GM21723 (cell line): ENCODE measurements at regions not wholly inside any gene's neighbourhood (a gene's known extent, or its start where the extent isn't known, plus 50 kb on each side); places are given as distances from the start of the nearest gene placed in this dataset.

ENCODE experiments used
- ATAC-seq: cut with Tn5 transposase; IDR thresholded peaks from one replicate; pipeline ENCODE4 v1.9.1; 2021; ENCODE audit warnings: mild to moderate bottlenecking, moderate library complexity; ENCODE audit not compliant: unreplicated experiment

GRCh38 chr3:159123877-159124276, 322.0 kb downstream of the MFSD1 start:
- no peak for ATAC-seq

GRCh38 chr3:159126261-159127020, 324.6 kb downstream of the MFSD1 start:
- no peak for ATAC-seq

- ATAC-seq, result no peak
These were observed 325.2 kb downstream of the MFSD1 start for GRCh38 chr3:159127021-159127392.

GRCh38 chr3:159128628-159129027, 326.8 kb downstream of the MFSD1 start:
- no peak for ATAC-seq

- ATAC-seq, result no peak
These were observed 328.3 kb downstream of the MFSD1 start for GRCh38 chr3:159130108-159130507.

GRCh38 chr3:159131376-159131775, 329.5 kb downstream of the MFSD1 start:
- no peak for ATAC-seq

GRCh38 chr3:159137949-159138348, 336.1 kb downstream of the MFSD1 start:
- ATAC-seq, result no peak

GRCh38 chr3:159139326-159139725, 337.5 kb downstream of the MFSD1 start:
- ATAC-seq, result no peak

- no peak for ATAC-seq
These were observed 342.6 kb downstream of the MFSD1 start for GRCh38 chr3:159144472-159144871.

- ATAC-seq, result no peak
These were observed 343.0 kb downstream of the MFSD1 start for GRCh38 chr3:159144891-159145290.

GRCh38 chr3:159146392-159146791, 344.5 kb downstream of the MFSD1 start:
- no peak for ATAC-seq

- no peak for ATAC-seq
These were observed 345.1 kb downstream of the MFSD1 start for GRCh38 chr3:159146856-159147435.

- no peak for ATAC-seq
These were observed 346.0 kb downstream of the MFSD1 start for GRCh38 chr3:159147813-159148212.

GRCh38 chr3:159148466-159148865, 346.6 kb downstream of the MFSD1 start:
- ATAC-seq, result no peak

- ATAC-seq, result no peak
These were observed 347.3 kb downstream of the MFSD1 start for GRCh38 chr3:159149131-159149530.

GRCh38 chr3:159149633-159150032, 347.8 kb downstream of the MFSD1 start:
- ATAC-seq, result no peak

GRCh38 chr3:159150180-159150579, 348.3 kb downstream of the MFSD1 start:
- ATAC-seq, result no peak

GRCh38 chr3:159151130-159151529, 349.3 kb downstream of the MFSD1 start:
- no peak for ATAC-seq

- ATAC-seq, result no peak
These were observed 355.4 kb downstream of the MFSD1 start for GRCh38 chr3:159157275-159157674.

- no peak for ATAC-seq
These were observed 356.4 kb downstream of the MFSD1 start for GRCh38 chr3:159158213-159158612.

GRCh38 chr3:159158801-159159200, 356.9 kb downstream of the MFSD1 start:
- ATAC-seq, result no peak

- ATAC-seq, result no peak
These were observed 357.7 kb downstream of the MFSD1 start for GRCh38 chr3:159159546-159159945.

GRCh38 chr3:159163656-159164055, 361.8 kb downstream of the MFSD1 start:
- no peak for ATAC-seq
